Smooth muscle cell (in vitro differentiated cells): ENCODE measurements at regions not wholly inside any gene's neighbourhood (a gene's known extent, or its start where the extent isn't known, plus 50 kb on each side); places are given as distances from the start of the nearest gene placed in this dataset.

Experiments used
- DNase-seq: peaks from one replicate; lab custom pipeline; 2025; ENCODE audit not compliant: unreplicated experiment; lab: John Stamatoyannopoulos, UW
- H2AFZ ChIP-seq: fragments of 200-600 bp; sonication (generic); 2 replicates; pipeline ENCODE4 v1.6.0; 2016; ENCODE audit warnings: antibody characterized with exemption, low read depth, mild to moderate bottlenecking
- H3F3A ChIP-seq: fragments of 200-600 bp; sonication (generic); 2 replicates; pipeline ENCODE4 v1.6.0; 2017; ENCODE audit warnings: antibody characterized with exemption, low read depth
- H3K27ac ChIP-seq: fragments of 200-600 bp; sonication (generic); 2 replicates; pipeline ENCODE4 v1.5.1; 2016; ENCODE audit warnings: low read depth, mild to moderate bottlenecking
- H3K27me3 ChIP-seq: fragments of 200-600 bp; sonication (generic); 2 replicates; pipeline ENCODE4 v1.6.1; 2016; ENCODE audit warnings: low read depth, mild to moderate bottlenecking
- H3K36me3 ChIP-seq: fragments of 200-600 bp; sonication (generic); 2 replicates; pipeline ENCODE4 v1.5.1; 2016; ENCODE audit warnings: low read depth
- H3K4me1 ChIP-seq: fragments of 200-600 bp; sonication (generic); 2 replicates; pipeline ENCODE4 v1.5.1; 2016; ENCODE audit warnings: low read depth
- H3K4me2 ChIP-seq: fragments of 200-600 bp; sonication (generic); 2 replicates; pipeline ENCODE4 v1.6.0; 2016; ENCODE audit warnings: mild to moderate bottlenecking
- H3K4me3 ChIP-seq: fragments of 200-600 bp; sonication (generic); 2 replicates; pipeline ENCODE4 v1.5.1; 2016; ENCODE audit warnings: mild to moderate bottlenecking
- H3K79me2 ChIP-seq: fragments of 200-600 bp; sonication (generic); 2 replicates; pipeline ENCODE4 v1.6.0; 2016; ENCODE audit warnings: low read depth, mild to moderate bottlenecking
- H3K9ac ChIP-seq: fragments of 200-600 bp; sonication (generic); 2 replicates; pipeline ENCODE4 v1.6.0; 2016; ENCODE audit warnings: low read depth
- H3K9me3 ChIP-seq: fragments of 200-600 bp; sonication (generic); replicated peaks from 2 replicates; pipeline ENCODE4 v1.5.1; 2016; ENCODE audit warnings: low read depth
- H4K20me1 ChIP-seq: fragments of 200-600 bp; sonication (generic); 2 replicates; pipeline ENCODE4 v1.6.0; 2016; ENCODE audit warnings: low read depth
- CTCF ChIP-seq: fragments of 200-600 bp; sonication (generic); IDR thresholded peaks from 2 replicates; pipeline ENCODE4 v1.5.1; 2017; ENCODE audit warnings: borderline replicate concordance, mild to moderate bottlenecking, antibody characterized with exemption; ENCODE audit not compliant: insufficient read depth, poor library complexity, severe bottlenecking
- WGBS: methylation state at CpG from one replicate; pipeline ENCODE4 v1.1.7; 2016; ENCODE audit warnings: low lambda C conversion rate; 5-methylcytosine and 5-hydroxymethylcytosine counted together

- H3F3A ChIP-seq = no peaks in the 10 kb centered on the region
- no peaks in the 10 kb centered on the region for H3K27me3 ChIP-seq
- H3K4me3 ChIP-seq = no peak overlapping the region
- no peak overlapping the region for H3K27ac ChIP-seq
- H3K9me3 ChIP-seq = no peaks in the 10 kb centered on the region
- H3K4me1 ChIP-seq = peaks cover 18% of the 10 kb centered on the region
- no peak overlapping the region for H3K4me2 ChIP-seq
- H3K36me3 ChIP-seq = no peaks in the 10 kb centered on the region
- WGBS = 44% methylated on average over 3 of the region's 3 CpGs
- H4K20me1 ChIP-seq = no peaks in the 10 kb centered on the region
- H3K9ac ChIP-seq = no peak overlapping the region
- TF ChIP-seq CTCF = no peak
- no peaks in the 10 kb centered on the region for H3K79me2 ChIP-seq
- DNase-seq = no peak
- no peak overlapping the region for H2AFZ ChIP-seq
These were observed 326.2 kb upstream of the POT1 start for GRCh38 chr7:125255810-125256209.

GRCh38 chr7:125254566-125254965 lies 324.9 kb upstream of the POT1 start:
- Histone ChIP-seq H3K4me2 (no peak overlapping the region), H2AFZ (no peak overlapping the region), H4K20me1 (no peaks in the 10 kb centered on the region), H3K27me3 (no peaks in the 10 kb centered on the region), H3K4me1 (peaks cover 18% of the 10 kb centered on the region), H3K9ac (no peak overlapping the region), H3K79me2 (no peaks in the 10 kb centered on the region), H3K36me3 (no peaks in the 10 kb centered on the region), H3K27ac (peak overlapping the region; percentile 25), H3K9me3 (no peaks in the 10 kb centered on the region), H3F3A (no peaks in the 10 kb centered on the region), H3K4me3 (no peak overlapping the region)
- no peak for TF ChIP-seq CTCF
- no peak for DNase-seq
- WGBS = 71% methylated on average over 1 of the region's 1 CpG

- Histone ChIP-seq H3K9ac (no peak overlapping the region), H3K27ac (peak overlapping the region; percentile 57), H3K4me3 (no peak overlapping the region), H3K36me3 (no peaks in the 10 kb centered on the region), H3K4me1 (peaks cover 14% of the 10 kb centered on the region), H4K20me1 (no peaks in the 10 kb centered on the region), H3K4me2 (no peak overlapping the region), H3K27me3 (no peaks in the 10 kb centered on the region), H2AFZ (no peak overlapping the region), H3K79me2 (no peaks in the 10 kb centered on the region), H3F3A (no peaks in the 10 kb centered on the region), H3K9me3 (no peaks in the 10 kb centered on the region)
- DNase-seq = no peak
- WGBS = 48% methylated on average over 3 of the region's 3 CpGs
- no peak for TF ChIP-seq CTCF
These were observed 324.0 kb upstream of the POT1 start for GRCh38 chr7:125253452-125254190.

- Histone ChIP-seq H3K9me3 (no peaks in the 10 kb centered on the region), H3K4me1 (no peaks in the 10 kb centered on the region), H3K36me3 (no peaks in the 10 kb centered on the region), H3K4me2 (no peak overlapping the region), H3K9ac (no peak overlapping the region), H4K20me1 (no peaks in the 10 kb centered on the region), H3K27ac (no peak overlapping the region), H2AFZ (no peak overlapping the region), H3F3A (no peaks in the 10 kb centered on the region), H3K27me3 (no peaks in the 10 kb centered on the region), H3K79me2 (no peaks in the 10 kb centered on the region), H3K4me3 (no peak overlapping the region)
- DNase-seq = no peak
- TF ChIP-seq CTCF = no peak
- 92% methylated on average over 1 of the region's 1 CpG for WGBS
These were observed 318.0 kb upstream of the POT1 start for GRCh38 chr7:125247514-125248098.
